B cell (primary cell): ENCODE measurements at regions not wholly inside any gene's neighbourhood (a gene's known extent, or its start where the extent isn't known, plus 50 kb on each side); places are given as distances from the start of the nearest gene placed in this dataset. TPM values are rescaled to one million over a fixed set of nuclear protein-coding genes. Genes with fewer than 3 reads are reported as not detected.

Experiments used
- ATAC-seq: fragments of 200-7000 bp; cut with Tn5 transposase; one replicate; pipeline ENCODE4 v1.10.0; 2021; ENCODE audit warnings: low read depth, mild to moderate bottlenecking, moderate number of reproducible peaks, moderate library complexity
- CTCF ChIA-PET: fragments of 350-600 bp; sonication (Branson Sonifier 250); formaldehyde crosslinking; loops from one replicate; lab custom pipeline; 2021; ENCODE audit warnings: antibody characterized with exemption, inconsistent platforms; lab: Charles Lee
- POLR2A ChIA-PET: fragments of 350-600 bp; sonication (Branson Sonifier 250); formaldehyde crosslinking; loops from one replicate; lab custom pipeline; 2021; ENCODE audit warnings: antibody characterized with exemption; lab: Charles Lee
- DNase-seq: peaks from one replicate; pipeline ENCODE4 v3.0.0; 2013
- H2AFZ ChIP-seq: 2 replicates; pipeline ENCODE4 v1.6.1; 2012; ENCODE audit warnings: mild to moderate bottlenecking, low read depth, low read length; ENCODE audit not compliant: insufficient read depth, poor library complexity, severe bottlenecking
- H3K27ac ChIP-seq, 2 donors: 1 replicate in 1 of 2; 2 replicates in 1 of 2; pipeline ENCODE4 v1.5.1; 2012 to 2013; ENCODE audit warnings: low read length in 2 of 2, mild to moderate bottlenecking in 2 of 2, moderate library complexity in 1 of 2
- H3K27me3 ChIP-seq, 4 experiments: fragments of 200-600 bp in 1 of 4; sonication (generic) in 1 of 4; replicated peaks in 1 of 4; 1 replicate in 2 of 4; 2 replicates in 2 of 4; pipeline versions ENCODE4 v1.6.1 to v1.7.0; 2013 to 2016; ENCODE audit warnings: low read length in 3 of 4, mild to moderate bottlenecking in 2 of 4, mixed read lengths in 1 of 4, moderate library complexity in 1 of 4; ENCODE audit not compliant: insufficient read depth in 4 of 4, control insufficient read depth in 3 of 4; ENCODE audit errors: control extremely low read depth in 1 of 4
- H3K36me3 ChIP-seq, 2 experiments: replicated peaks in 1 of 2; 1 replicate in 1 of 2; 2 replicates in 1 of 2; pipeline versions ENCODE4 v1.6.1 to v1.7.1; 2013; ENCODE audit warnings: low read length in 1 of 2; ENCODE audit not compliant: insufficient read depth in 2 of 2, control insufficient read depth in 1 of 2; ENCODE audit errors: control extremely low read depth in 1 of 2, extremely low read depth in 1 of 2
- H3K4me1 ChIP-seq, 2 donors: fragments of 200-600 bp in 1 of 2; sonication (generic) in 1 of 2; 1 replicate in 1 of 2; 2 replicates in 1 of 2; pipeline versions ENCODE4 v1.5.1 to v1.6.1; 2013 to 2017; ENCODE audit warnings: low read length in 2 of 2; ENCODE audit not compliant: control insufficient read depth in 2 of 2, insufficient read depth in 2 of 2
- H3K4me2 ChIP-seq: replicated peaks from 2 replicates; pipeline ENCODE3; 2012; ENCODE audit warnings: mild to moderate bottlenecking, low read depth, low read length; ENCODE audit not compliant: poor library complexity, severe bottlenecking
- H3K4me3 ChIP-seq, 5 experiments: fragments of 200-600 bp in 1 of 5; sonication (generic) in 1 of 5; 1 replicate in 3 of 5; 2 replicates in 2 of 5; pipeline versions ENCODE4 v1.5.1 to v1.7.0; 2011 to 2016; ENCODE audit warnings: low read length in 4 of 5, mild to moderate bottlenecking in 4 of 5, low read depth in 2 of 5, control low read depth in 1 of 5, moderate library complexity in 1 of 5; ENCODE audit not compliant: insufficient read depth in 1 of 5; ENCODE audit errors: control extremely low read depth in 1 of 5, extremely low read depth in 1 of 5
- H3K79me2 ChIP-seq: fragments of 200-600 bp; sonication (generic); one replicate; pipeline ENCODE4 v1.6.0; 2016; ENCODE audit warnings: low read length; ENCODE audit not compliant: control insufficient read depth, insufficient read depth
- H3K9ac ChIP-seq: fragments of 200-600 bp; sonication (generic); 2 replicates; pipeline ENCODE4 v1.6.1; 2017; ENCODE audit warnings: mild to moderate bottlenecking, low read length, moderate library complexity
- H3K9me3 ChIP-seq, 3 donors: one replicate each; pipeline versions ENCODE4 v1.6.1 to v1.7.1; 2013; ENCODE audit warnings: low read length in 2 of 3; ENCODE audit not compliant: control insufficient read depth in 2 of 3, insufficient read depth in 1 of 3; ENCODE audit errors: control extremely low read depth in 1 of 3
- H4K20me1 ChIP-seq: 2 replicates; pipeline ENCODE4 v1.6.0; 2012; ENCODE audit warnings: mild to moderate bottlenecking, low read length; ENCODE audit not compliant: insufficient read depth, control insufficient read depth, poor library complexity, severe bottlenecking
- H3K27ac Mint-ChIP-seq: one replicate; pipeline ENCODE4 v1.8.0; 2021; ENCODE audit warnings: mixed read lengths
- H3K27me3 Mint-ChIP-seq: one replicate; pipeline ENCODE4 v1.8.0; 2021; ENCODE audit warnings: mixed read lengths
- H3K4me1 Mint-ChIP-seq: one replicate; pipeline ENCODE4 v1.8.0; 2021; ENCODE audit warnings: mixed read lengths
- H3K4me3 Mint-ChIP-seq: one replicate; pipeline ENCODE4 v1.8.0; 2021; ENCODE audit warnings: mixed read lengths
- H3K9me3 Mint-ChIP-seq: one replicate; pipeline ENCODE4 v1.8.0; 2022; ENCODE audit warnings: mixed read lengths; ENCODE audit not compliant: insufficient read depth
- EZH2 ChIP-seq: IDR thresholded peaks from 2 replicates; pipeline ENCODE4 v1.6.1; 2012; ENCODE audit warnings: borderline replicate concordance, low read depth, mild to moderate bottlenecking, moderate library complexity, low read length; ENCODE audit not compliant: insufficient read depth, poor library complexity, severe bottlenecking
- WGBS: methylation state at CpG from one replicate; pipeline ENCODE4 v1.1.5; 2013; ENCODE audit warnings: missing lambda C conversion rate; ENCODE audit not compliant: insufficient coverage; 5-methylcytosine and 5-hydroxymethylcytosine counted together
- intact Hi-C: fragments of 100-400 bp; cut with micrococcal nuclease; formaldehyde crosslinking; loops from one replicate; pipeline ENCODE4 v1.10.0; 2022
- small RNA-seq: library from RNA; depleted of rRNA; stranded (forward); fragments of <200 nt; gene quantifications from one replicate; pipeline ENCODE3, GENCODE V24; 2012; ENCODE audit warnings: low replicate concordance, low read depth; ENCODE audit not compliant: insufficient read length
- TF ChIP-seq, protein P1 (sequence below): fragments of 200-600 bp; IDR thresholded peaks from one replicate; pipeline ENCODE4 v1.8.0; 2022; ENCODE audit warnings: antibody characterized with exemption, mild to moderate bottlenecking

DNA sequence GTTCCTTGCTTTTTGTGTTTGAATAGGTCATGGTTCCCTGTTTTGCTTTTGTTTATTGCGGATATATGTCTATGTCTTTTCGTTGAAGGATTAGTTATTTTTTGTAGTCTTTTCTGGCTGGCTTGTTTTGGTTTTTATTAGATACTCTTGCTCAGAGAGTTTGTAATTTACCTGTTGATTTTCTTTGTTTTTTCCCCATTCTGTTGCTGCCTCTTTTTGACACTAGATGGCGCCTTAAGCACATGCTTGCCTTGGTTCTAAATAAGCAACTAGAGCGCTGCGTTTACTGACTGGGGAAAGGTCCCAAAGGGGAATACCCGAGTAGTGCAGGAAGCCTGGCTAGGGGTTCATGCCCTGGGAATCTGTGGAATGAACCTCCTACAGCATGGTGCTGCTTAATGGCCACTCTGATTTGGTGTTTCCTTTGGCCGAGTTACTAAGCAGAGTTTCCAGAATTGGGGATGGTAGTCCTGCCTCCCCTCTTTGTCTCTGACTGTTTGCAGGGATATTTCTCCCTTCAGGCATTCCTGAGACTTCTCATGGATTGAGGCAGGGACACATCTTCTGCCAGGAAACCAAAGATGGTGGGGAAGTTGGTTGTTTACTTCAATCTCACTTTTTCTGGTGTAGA is 143.2 kb downstream of the PTPRU start:
- Histone ChIP-seq H3K9ac (no peak overlapping the region), H3K4me3 (no peak overlapping the region), H3K36me3 (no peaks in the 10 kb centered on the region), H3K27me3 (no peaks in the 10 kb centered on the region), H3K79me2 (no peaks in the 10 kb centered on the region), H4K20me1 (no peaks in the 10 kb centered on the region), H3K27ac (no peak overlapping the region), H3K4me1 (no peaks in the 10 kb centered on the region), H3K4me2 (no peak overlapping the region), H3K9me3 (peaks cover 5 to 22% (median 14%) of the 10 kb centered on the region in 3 donors), H2AFZ (no peak overlapping the region)
- no peak overlapping the region for H3K27ac Mint-ChIP-seq
- peaks cover 38% of the 10 kb centered on the region for H3K27me3 Mint-ChIP-seq
- no peak overlapping the region for H3K4me3 Mint-ChIP-seq
- no peaks in the 10 kb centered on the region for H3K4me1 Mint-ChIP-seq
- intact Hi-C loops: no loop called here
- peaks cover 19% of the 10 kb centered on the region for H3K9me3 Mint-ChIP-seq
- DNase-seq (no peak), ATAC-seq (no peak)
- 37% methylated on average over 5 of the region's 7 CpGs for whole genome bisulfite sequencing
- CTCF ChIA-PET: no interaction called here
- POLR2A ChIA-PET: no interaction called here
- TF ChIP-seq, protein P1, sequence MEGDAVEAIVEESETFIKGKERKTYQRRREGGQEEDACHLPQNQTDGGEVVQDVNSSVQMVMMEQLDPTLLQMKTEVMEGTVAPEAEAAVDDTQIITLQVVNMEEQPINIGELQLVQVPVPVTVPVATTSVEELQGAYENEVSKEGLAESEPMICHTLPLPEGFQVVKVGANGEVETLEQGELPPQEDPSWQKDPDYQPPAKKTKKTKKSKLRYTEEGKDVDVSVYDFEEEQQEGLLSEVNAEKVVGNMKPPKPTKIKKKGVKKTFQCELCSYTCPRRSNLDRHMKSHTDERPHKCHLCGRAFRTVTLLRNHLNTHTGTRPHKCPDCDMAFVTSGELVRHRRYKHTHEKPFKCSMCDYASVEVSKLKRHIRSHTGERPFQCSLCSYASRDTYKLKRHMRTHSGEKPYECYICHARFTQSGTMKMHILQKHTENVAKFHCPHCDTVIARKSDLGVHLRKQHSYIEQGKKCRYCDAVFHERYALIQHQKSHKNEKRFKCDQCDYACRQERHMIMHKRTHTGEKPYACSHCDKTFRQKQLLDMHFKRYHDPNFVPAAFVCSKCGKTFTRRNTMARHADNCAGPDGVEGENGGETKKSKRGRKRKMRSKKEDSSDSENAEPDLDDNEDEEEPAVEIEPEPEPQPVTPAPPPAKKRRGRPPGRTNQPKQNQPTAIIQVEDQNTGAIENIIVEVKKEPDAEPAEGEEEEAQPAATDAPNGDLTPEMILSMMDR: peak; percentile 22
- TF ChIP-seq EZH2: no peak

Small RNAs in the stretch of these regions (small RNA-seq; reads per million reads assigned to genes)
- gene AL021921.1: not detected
